Naive thymus-derived CD8-positive, alpha-beta T cell (primary cell): ENCODE measurements at regions not wholly inside any gene's neighbourhood (a gene's known extent, or its start where the extent isn't known, plus 50 kb on each side); places are given as distances from the start of the nearest gene placed in this dataset.
"Not testable (repeated sequence)": the region's sequence is repeated elsewhere in the genome, so short reads cannot be mapped to it uniquely, and the experiment has no call there.

ENCODE experiments used
- ATAC-seq, 2 donors: fragments of 150-1000 bp; cut with Tn5 transposase in 1 of 2; sonication (Bioruptor Pico), chemical (Tn5 transposase) in 1 of 2; 1 replicate in 1 of 2; 2 replicates in 1 of 2; pipeline ENCODE4 v1.10.0; 2021; ENCODE audit warnings: mild to moderate bottlenecking in 2 of 2, moderate library complexity in 2 of 2
- POLR2A ChIA-PET: fragments of 350-600 bp; sonication (Branson Sonifier 250); formaldehyde crosslinking; loops from one replicate; lab custom pipeline; 2021; ENCODE audit warnings: antibody characterized with exemption; lab: Charles Lee
- DNase-seq, 10 donors: peaks; one replicate each; pipeline versions ENCODE4 v3.0.0 to v3.0.0-alpha.2; 2020 to 2022
- H3K27ac Mint-ChIP-seq, 10 donors: one replicate each; pipeline ENCODE4 v1.8.0; 2020 to 2022; ENCODE audit warnings: mild to moderate bottlenecking in 10 of 10, mixed read lengths in 10 of 10, moderate library complexity in 4 of 10, inconsistent platforms in 1 of 10
- H3K27me3 Mint-ChIP-seq, 5 donors: one replicate each; pipeline ENCODE4 v1.8.0; 2021 to 2022; ENCODE audit warnings: mixed read lengths in 5 of 5
- H3K36me3 Mint-ChIP-seq, 3 donors: one replicate each; pipeline ENCODE4 v1.8.0; 2020 to 2022; ENCODE audit warnings: mixed read lengths in 3 of 3, mild to moderate bottlenecking in 2 of 3, inconsistent platforms in 1 of 3
- H3K4me1 Mint-ChIP-seq, 4 donors: one replicate each; pipeline ENCODE4 v1.8.0; 2021 to 2022; ENCODE audit warnings: mixed read lengths in 4 of 4
- H3K4me3 Mint-ChIP-seq, 10 donors: one replicate each; pipeline ENCODE4 v1.8.0; 2020 to 2022; ENCODE audit warnings: mild to moderate bottlenecking in 10 of 10, mixed read lengths in 10 of 10, moderate library complexity in 6 of 10, inconsistent platforms in 1 of 10
- H3K9me3 Mint-ChIP-seq, 9 donors: one replicate each; pipeline ENCODE4 v1.8.0; 2020 to 2022; ENCODE audit warnings: mixed read lengths in 9 of 9, mild to moderate bottlenecking in 3 of 9, inconsistent platforms in 1 of 9, moderate library complexity in 1 of 9

GRCh38 chr13:87570669-87571068, 100.5 kb upstream of the SLITRK5 start:
- H3K4me3 Mint-ChIP-seq, result no peak overlapping the region
- peaks cover 0 to 18% (median 5%) of the 10 kb centered on the region in 9 donors for H3K9me3 Mint-ChIP-seq
- H3K27ac Mint-ChIP-seq, result no peak overlapping the region
- no peak for ATAC-seq
- no peaks in the 10 kb centered on the region for H3K4me1 Mint-ChIP-seq
- H3K36me3 Mint-ChIP-seq, result no peaks in the 10 kb centered on the region
- H3K27me3 Mint-ChIP-seq, result no peaks in the 10 kb centered on the region
- POLR2A ChIA-PET, result no interaction called here
- DNase-seq, result no peak

GRCh38 chr13:87582399-87582798, 88.8 kb upstream of the SLITRK5 start:
- no peaks in the 10 kb centered on the region for H3K36me3 Mint-ChIP-seq
- no peaks in the 10 kb centered on the region for H3K27me3 Mint-ChIP-seq
- POLR2A ChIA-PET, result no interaction called here
- peaks cover 0 to 25% (median 5%) of the 10 kb centered on the region in 9 donors for H3K9me3 Mint-ChIP-seq
- H3K4me1 Mint-ChIP-seq, result no peaks in the 10 kb centered on the region
- no peak for ATAC-seq
- no peak overlapping the region for H3K4me3 Mint-ChIP-seq
- no peak overlapping the region for H3K27ac Mint-ChIP-seq
- DNase-seq, result no peak

- no peak overlapping the region for H3K27ac Mint-ChIP-seq
- no peak overlapping the region for H3K4me3 Mint-ChIP-seq
- POLR2A ChIA-PET, result no interaction called here
- H3K36me3 Mint-ChIP-seq, result no peaks in the 10 kb centered on the region
- peaks cover 0 to 3% (median 0%) of the 10 kb centered on the region in 5 donors for H3K27me3 Mint-ChIP-seq
- H3K4me1 Mint-ChIP-seq, result no peaks in the 10 kb centered on the region
- ATAC-seq, result no peak
- DNase-seq, result no peak
- H3K9me3 Mint-ChIP-seq, result peaks cover 0 to 26% (median 2%) of the 10 kb centered on the region in 9 donors
Observed at GRCh38 chr13:87590518-87590917, 80.7 kb upstream of the SLITRK5 start.

GRCh38 chr13:87604437-87604836, 66.7 kb upstream of the SLITRK5 start:
- H3K27ac Mint-ChIP-seq, H3K27me3 Mint-ChIP-seq, DNase-seq, H3K36me3 Mint-ChIP-seq, H3K4me1 Mint-ChIP-seq, ATAC-seq, H3K4me3 Mint-ChIP-seq, POLR2A ChIA-PET: not testable (repeated sequence)
- H3K9me3 Mint-ChIP-seq, result peaks cover 0 to 21% (median 9%) of the 10 kb centered on the region in 9 donors

- H3K9me3 Mint-ChIP-seq, result peaks cover 0 to 30% (median 9%) of the 10 kb centered on the region in 9 donors
- H3K36me3 Mint-ChIP-seq, result no peaks in the 10 kb centered on the region
- H3K4me3 Mint-ChIP-seq, result no peak overlapping the region
- POLR2A ChIA-PET, result no interaction called here
- no peaks in the 10 kb centered on the region for H3K4me1 Mint-ChIP-seq
- DNase-seq (no peak), ATAC-seq (no peak)
- no peaks in the 10 kb centered on the region for H3K27me3 Mint-ChIP-seq
- H3K27ac Mint-ChIP-seq, result no peak overlapping the region
Observed at GRCh38 chr13:87607266-87607665, 63.9 kb upstream of the SLITRK5 start.

- Mint-ChIP-seq H3K9me3 (peaks cover 0 to 18% (median 1%) of the 10 kb centered on the region in 9 donors), H3K4me3 (no peak overlapping the region), H3K27me3 (no peaks in the 10 kb centered on the region), H3K27ac (no peak overlapping the region), H3K4me1 (no peaks in the 10 kb centered on the region), H3K36me3 (no peaks in the 10 kb centered on the region)
- no peak for ATAC-seq
- DNase-seq, result no peak
- POLR2A ChIA-PET, result no interaction called here
Observed at GRCh38 chr13:87614276-87614675, 56.9 kb upstream of the SLITRK5 start.
